ENCODE measurements at regions not wholly inside any gene's neighbourhood (a gene's known extent, or its start where the extent isn't known, plus 50 kb on each side); places are given as distances from the start of the nearest gene placed in this dataset.

DNA sequence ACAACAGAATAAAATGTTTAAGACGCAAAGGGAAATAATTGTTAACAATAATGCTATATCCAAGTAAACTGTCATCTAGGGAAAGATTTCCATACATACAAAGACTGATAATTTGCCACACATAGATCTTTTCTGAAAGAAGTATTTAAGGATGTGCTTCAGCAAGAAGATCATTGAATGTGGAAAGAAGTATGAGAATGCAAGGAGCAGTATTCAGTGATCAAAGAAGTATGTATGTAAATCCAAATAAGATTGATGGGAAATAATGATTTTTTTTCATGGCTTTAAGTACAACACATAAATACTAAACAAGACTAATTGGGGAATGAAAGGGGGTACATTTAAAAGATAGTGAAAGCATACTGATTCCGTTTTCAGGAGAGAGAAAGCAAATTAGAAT, 410.4 kb upstream of the HS6ST1 start:
- Histone ChIP-seq H3K79me2 (ENCODE audit: low read length) (no peaks in the 10 kb centered on the region), H3K9me3 (replicated peaks; ENCODE audit: insufficient read depth, low read length) (no peaks in the 10 kb centered on the region), H3K4me1 (ENCODE audit: low read length) (no peaks in the 10 kb centered on the region), H3F3A (ENCODE audit: insufficient read depth, low read length) (no peaks in the 10 kb centered on the region), H3K4me2 (ENCODE audit: low read depth, low read length) (no peak overlapping the region), H3K27ac (ENCODE audit: low read length) (no peak overlapping the region), H4K20me1 (ENCODE audit: insufficient read depth, low read length) (no peaks in the 10 kb centered on the region), H3K4me3 (ENCODE audit: low read length) (no peak overlapping the region), H2AFZ (ENCODE audit: low read length) (no peak overlapping the region), H3K36me3 (replicated peaks; ENCODE audit: insufficient read depth, low read length) (no peaks in the 10 kb centered on the region), H3K9me2 (replicated peaks; ENCODE audit: insufficient read depth, low read length) (no peaks in the 10 kb centered on the region), H3K9ac (ENCODE audit: low read length) (no peak overlapping the region), H3K27me3 (replicated peaks; ENCODE audit: insufficient read depth, low read length) (no peaks in the 10 kb centered on the region)
- DNase-seq = no peak
- TF ChIP-seq, protein P1, sequence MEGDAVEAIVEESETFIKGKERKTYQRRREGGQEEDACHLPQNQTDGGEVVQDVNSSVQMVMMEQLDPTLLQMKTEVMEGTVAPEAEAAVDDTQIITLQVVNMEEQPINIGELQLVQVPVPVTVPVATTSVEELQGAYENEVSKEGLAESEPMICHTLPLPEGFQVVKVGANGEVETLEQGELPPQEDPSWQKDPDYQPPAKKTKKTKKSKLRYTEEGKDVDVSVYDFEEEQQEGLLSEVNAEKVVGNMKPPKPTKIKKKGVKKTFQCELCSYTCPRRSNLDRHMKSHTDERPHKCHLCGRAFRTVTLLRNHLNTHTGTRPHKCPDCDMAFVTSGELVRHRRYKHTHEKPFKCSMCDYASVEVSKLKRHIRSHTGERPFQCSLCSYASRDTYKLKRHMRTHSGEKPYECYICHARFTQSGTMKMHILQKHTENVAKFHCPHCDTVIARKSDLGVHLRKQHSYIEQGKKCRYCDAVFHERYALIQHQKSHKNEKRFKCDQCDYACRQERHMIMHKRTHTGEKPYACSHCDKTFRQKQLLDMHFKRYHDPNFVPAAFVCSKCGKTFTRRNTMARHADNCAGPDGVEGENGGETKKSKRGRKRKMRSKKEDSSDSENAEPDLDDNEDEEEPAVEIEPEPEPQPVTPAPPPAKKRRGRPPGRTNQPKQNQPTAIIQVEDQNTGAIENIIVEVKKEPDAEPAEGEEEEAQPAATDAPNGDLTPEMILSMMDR (IDR thresholded peaks at IDR 0.05; ENCODE audit: low read length) = no peak
- TF ChIP-seq EZH2 (optimal IDR thresholded peaks at IDR 0.05; ENCODE audit: low read depth, low read length) = no peak
- TF ChIP-seq EZH2phosphoT487 (IDR thresholded peaks at IDR 0.05; ENCODE audit: low read length) = no peak

DNA sequence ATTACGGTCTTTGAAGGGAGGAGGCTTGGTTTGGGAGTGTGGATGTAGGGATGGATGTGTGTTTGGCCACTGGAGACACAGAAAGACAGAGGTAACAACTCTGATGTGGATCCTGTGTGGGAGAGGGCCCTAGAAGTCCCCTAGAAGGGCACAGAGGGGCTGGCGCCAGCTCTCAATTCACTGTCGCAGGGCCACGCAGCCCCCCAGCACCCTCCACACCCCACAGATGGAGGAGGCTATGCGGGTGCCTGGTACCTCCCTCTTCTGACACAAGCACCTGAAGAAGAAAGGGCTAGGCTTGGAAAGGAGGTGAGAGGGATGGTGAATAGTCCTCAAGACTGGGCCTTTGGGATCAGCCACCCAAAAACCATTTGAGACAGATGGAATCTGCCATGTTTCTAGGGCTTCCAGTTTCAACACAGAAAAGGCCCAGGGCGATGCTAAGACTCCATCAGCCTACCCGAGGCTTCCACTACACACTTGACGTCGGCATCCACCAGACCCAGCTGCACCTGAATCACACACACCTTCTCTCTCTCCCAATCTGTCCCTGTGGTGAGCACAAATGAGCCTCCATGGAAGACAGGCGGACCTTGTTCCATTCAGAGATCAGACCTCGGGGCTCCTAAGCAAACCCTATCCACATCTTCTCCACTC, 413.5 kb upstream of the HS6ST1 start:
- H3K27me3 ChIP-seq (replicated peaks; ENCODE audit: insufficient read depth, low read length) = no peaks in the 10 kb centered on the region
- no peaks in the 10 kb centered on the region for H3K4me1 ChIP-seq (ENCODE audit: low read length)
- H3K4me2 ChIP-seq (ENCODE audit: low read depth, low read length) = no peak overlapping the region
- H3K4me3 ChIP-seq (ENCODE audit: low read length) = no peak overlapping the region
- no peaks in the 10 kb centered on the region for H3K79me2 ChIP-seq (ENCODE audit: low read length)
- no peaks in the 10 kb centered on the region for H3K9me3 ChIP-seq (replicated peaks; ENCODE audit: insufficient read depth, low read length)
- TF ChIP-seq EZH2 (optimal IDR thresholded peaks at IDR 0.05; ENCODE audit: low read depth, low read length) = no peak
- TF ChIP-seq, protein P1 (IDR thresholded peaks at IDR 0.05; ENCODE audit: low read length) = no peak
- TF ChIP-seq EZH2phosphoT487 (IDR thresholded peaks at IDR 0.05; ENCODE audit: low read length) = no peak
- H3K36me3 ChIP-seq (replicated peaks; ENCODE audit: insufficient read depth, low read length) = no peaks in the 10 kb centered on the region
- H4K20me1 ChIP-seq (ENCODE audit: insufficient read depth, low read length) = no peaks in the 10 kb centered on the region
- H3K9ac ChIP-seq (ENCODE audit: low read length) = no peak overlapping the region
- no peak overlapping the region for H2AFZ ChIP-seq (ENCODE audit: low read length)
- H3F3A ChIP-seq (ENCODE audit: insufficient read depth, low read length) = no peaks in the 10 kb centered on the region
- no peaks in the 10 kb centered on the region for H3K9me2 ChIP-seq (replicated peaks; ENCODE audit: insufficient read depth, low read length)
- no peak for DNase-seq
- no peak overlapping the region for H3K27ac ChIP-seq (ENCODE audit: low read length)

DNA sequence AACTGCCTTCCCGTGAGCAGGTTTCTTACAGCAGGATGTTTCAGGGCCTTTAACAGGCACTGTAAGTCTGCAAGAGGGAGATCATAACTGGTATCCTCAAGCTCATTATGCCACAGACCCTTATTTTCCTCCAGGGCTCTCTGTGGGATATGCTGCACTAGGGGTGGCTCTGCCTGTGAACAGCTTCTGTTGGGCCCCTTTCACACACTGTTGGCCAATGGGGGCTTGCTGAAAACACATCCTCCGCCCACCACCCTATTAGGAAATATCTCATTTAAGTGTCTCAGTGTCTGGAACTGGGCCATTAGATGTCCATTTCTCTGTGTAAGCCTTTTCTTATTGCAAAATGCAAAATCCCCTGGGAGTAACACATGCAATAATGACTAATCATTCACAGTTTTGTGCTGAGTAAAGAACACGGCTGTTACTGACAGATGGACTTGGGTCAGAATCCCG, 414.3 kb upstream of the HS6ST1 start:
- no peaks in the 10 kb centered on the region for H3F3A ChIP-seq (ENCODE audit: insufficient read depth, low read length)
- DNase-seq = no peak
- H3K4me3 ChIP-seq (ENCODE audit: low read length) = no peak overlapping the region
- no peaks in the 10 kb centered on the region for H3K36me3 ChIP-seq (replicated peaks; ENCODE audit: insufficient read depth, low read length)
- no peaks in the 10 kb centered on the region for H4K20me1 ChIP-seq (ENCODE audit: insufficient read depth, low read length)
- TF ChIP-seq, protein P1 (IDR thresholded peaks at IDR 0.05; ENCODE audit: low read length) = no peak
- TF ChIP-seq EZH2 (optimal IDR thresholded peaks at IDR 0.05; ENCODE audit: low read depth, low read length) (no peak), EZH2phosphoT487 (IDR thresholded peaks at IDR 0.05; ENCODE audit: low read length) (no peak)
- no peaks in the 10 kb centered on the region for H3K9me3 ChIP-seq (replicated peaks; ENCODE audit: insufficient read depth, low read length)
- H3K27ac ChIP-seq (ENCODE audit: low read length) = no peak overlapping the region
- no peaks in the 10 kb centered on the region for H3K79me2 ChIP-seq (ENCODE audit: low read length)
- H3K9ac ChIP-seq (ENCODE audit: low read length) = no peak overlapping the region
- H3K4me1 ChIP-seq (ENCODE audit: low read length) = no peaks in the 10 kb centered on the region
- no peaks in the 10 kb centered on the region for H3K27me3 ChIP-seq (replicated peaks; ENCODE audit: insufficient read depth, low read length)
- H3K4me2 ChIP-seq (ENCODE audit: low read depth, low read length) = no peak overlapping the region
- H2AFZ ChIP-seq (ENCODE audit: low read length) = no peak overlapping the region
- no peaks in the 10 kb centered on the region for H3K9me2 ChIP-seq (replicated peaks; ENCODE audit: insufficient read depth, low read length)
